C4-2B (cell line): ENCODE measurements at regions not wholly inside any gene's neighbourhood (a gene's known extent, or its start where the extent isn't known, plus 50 kb on each side); places are given as distances from the start of the nearest gene placed in this dataset.

Experiments used
- H3K27ac ChIP-seq: fragments of 450-650 bp; 2 replicates; pipeline ENCODE4 v1.5.1; 2017
- CTCF ChIP-seq: fragments of 450-650 bp; conservative IDR thresholded peaks from 2 replicates; pipeline ENCODE4 v1.5.1; 2017; ENCODE audit warnings: mild to moderate bottlenecking
- ZFX ChIP-seq: fragments of 450-650 bp; IDR thresholded peaks from 2 replicates; pipeline ENCODE4 v1.6.1; 2017

GRCh38 chr5:115374057-115374775 lies 77.8 kb upstream of the CCDC112 start:
- TF ChIP-seq ZFX (no peak), CTCF (peak; percentile 24)
- H3K27ac ChIP-seq, result no peak overlapping the region

- no peak for TF ChIP-seq ZFX
- no peak for TF ChIP-seq CTCF
- no peak overlapping the region for H3K27ac ChIP-seq
Observed at GRCh38 chr5:115372146-115372545, 75.7 kb upstream of the CCDC112 start.

- no peak overlapping the region for H3K27ac ChIP-seq
- TF ChIP-seq CTCF (no peak), ZFX (no peak)
Observed at GRCh38 chr5:115369430-115370144, 73.1 kb upstream of the CCDC112 start.

DNA sequence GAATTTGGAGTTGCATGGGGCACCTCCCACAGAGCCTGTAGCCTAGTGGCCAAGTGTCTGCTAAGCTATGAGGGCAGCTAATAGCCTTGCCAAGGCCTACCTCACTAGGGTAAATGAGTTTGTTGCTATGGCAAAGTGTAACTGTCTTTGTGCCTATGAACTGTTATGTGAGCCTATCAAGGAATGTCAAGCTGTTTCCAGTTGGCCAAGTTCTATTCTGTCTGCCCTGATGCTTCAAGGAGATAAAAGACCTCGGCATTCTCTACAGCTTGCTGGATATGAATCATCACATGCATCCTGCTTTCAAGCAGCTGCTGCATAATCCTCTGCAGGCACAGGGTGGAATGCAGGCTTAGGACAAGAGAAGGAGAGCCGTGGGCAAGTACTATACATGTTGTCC lies 69.8 kb upstream of the CCDC112 start:
- TF ChIP-seq CTCF (no peak), ZFX (no peak)
- no peak overlapping the region for H3K27ac ChIP-seq

- H3K27ac ChIP-seq, result no peak overlapping the region
- TF ChIP-seq CTCF, result no peak
- no peak for TF ChIP-seq ZFX
Observed at GRCh38 chr5:115363879-115364278, 67.4 kb upstream of the CCDC112 start.

DNA sequence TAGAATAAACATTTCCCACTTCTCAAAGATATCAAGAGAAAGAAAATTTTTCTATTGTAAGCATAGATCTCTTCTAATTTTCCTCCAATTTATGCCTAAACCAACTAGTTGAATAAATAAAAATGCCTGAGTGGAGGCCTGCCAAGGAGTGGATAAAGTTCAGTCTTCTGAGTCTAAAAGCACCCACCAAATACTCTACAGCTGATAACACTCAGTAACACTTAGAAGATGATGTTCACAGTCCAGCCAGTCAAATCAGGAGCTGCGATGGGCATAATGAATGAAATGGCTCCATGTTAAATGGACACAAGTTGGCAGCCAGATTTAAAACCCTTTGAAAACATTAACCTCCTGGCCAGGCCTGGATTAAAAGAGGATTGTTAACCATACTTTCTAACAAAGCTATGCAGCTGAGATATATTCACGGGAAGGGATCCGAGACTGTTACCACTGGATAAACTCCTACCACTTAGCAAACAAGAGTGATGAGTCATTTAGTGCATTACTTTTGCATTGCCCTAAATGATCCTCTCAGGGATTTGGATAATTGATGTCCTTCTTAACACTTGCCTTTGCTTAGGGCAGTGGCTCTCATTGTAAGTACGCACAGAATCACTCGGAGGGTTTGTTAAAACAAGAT lies 63.7 kb upstream of the CCDC112 start:
- H3K27ac ChIP-seq, result no peak overlapping the region

More for the DNA sequence above, 63.7 kb upstream of the CCDC112 start:
- TF ChIP-seq CTCF, result no peak
- TF ChIP-seq ZFX, result no peak
